ENCODE measurements at regions not wholly inside any gene's neighbourhood (a gene's known extent, or its start where the extent isn't known, plus 50 kb on each side); places are given as distances from the start of the nearest gene placed in this dataset.

DNA sequence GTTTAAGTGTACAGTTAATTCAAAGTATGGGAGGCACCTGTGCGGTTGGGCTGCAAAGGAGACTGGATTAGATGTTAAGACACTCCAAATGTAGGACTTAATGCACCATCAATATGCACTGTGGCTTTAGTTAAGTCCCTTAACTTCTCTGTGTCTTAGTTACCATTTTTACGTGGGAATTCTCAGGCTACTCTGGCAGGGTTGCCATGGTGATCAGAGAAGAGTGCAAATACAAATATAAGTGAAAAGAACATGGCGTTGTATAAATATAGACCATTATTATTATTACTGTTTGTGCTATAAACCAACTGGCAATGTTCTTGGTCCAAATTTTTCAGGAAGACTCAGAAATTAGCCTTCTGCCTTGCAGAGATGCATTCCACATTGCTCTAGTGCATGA is 595.6 kb downstream of the NPHP4 start (continued):
- TF ChIP-seq, protein P1, sequence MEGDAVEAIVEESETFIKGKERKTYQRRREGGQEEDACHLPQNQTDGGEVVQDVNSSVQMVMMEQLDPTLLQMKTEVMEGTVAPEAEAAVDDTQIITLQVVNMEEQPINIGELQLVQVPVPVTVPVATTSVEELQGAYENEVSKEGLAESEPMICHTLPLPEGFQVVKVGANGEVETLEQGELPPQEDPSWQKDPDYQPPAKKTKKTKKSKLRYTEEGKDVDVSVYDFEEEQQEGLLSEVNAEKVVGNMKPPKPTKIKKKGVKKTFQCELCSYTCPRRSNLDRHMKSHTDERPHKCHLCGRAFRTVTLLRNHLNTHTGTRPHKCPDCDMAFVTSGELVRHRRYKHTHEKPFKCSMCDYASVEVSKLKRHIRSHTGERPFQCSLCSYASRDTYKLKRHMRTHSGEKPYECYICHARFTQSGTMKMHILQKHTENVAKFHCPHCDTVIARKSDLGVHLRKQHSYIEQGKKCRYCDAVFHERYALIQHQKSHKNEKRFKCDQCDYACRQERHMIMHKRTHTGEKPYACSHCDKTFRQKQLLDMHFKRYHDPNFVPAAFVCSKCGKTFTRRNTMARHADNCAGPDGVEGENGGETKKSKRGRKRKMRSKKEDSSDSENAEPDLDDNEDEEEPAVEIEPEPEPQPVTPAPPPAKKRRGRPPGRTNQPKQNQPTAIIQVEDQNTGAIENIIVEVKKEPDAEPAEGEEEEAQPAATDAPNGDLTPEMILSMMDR (IDR thresholded peaks at IDR 0.05 in 2 of 3, conservative IDR thresholded peaks at IDR 0.05 in 1 of 3; ENCODE audit: borderline replicate concordance in 1 of 3, insufficient read depth in 1 of 3, low read depth in 2 of 3, low read length in 2 of 3): no peak
- TF ChIP-seq POLR2A (IDR thresholded peaks at IDR 0.05; ENCODE audit: borderline replicate concordance, extremely low read depth, insufficient read depth, insufficient read length) (no peak), SRF (IDR thresholded peaks at IDR 0.05; ENCODE audit: low read depth) (no peak)

DNA sequence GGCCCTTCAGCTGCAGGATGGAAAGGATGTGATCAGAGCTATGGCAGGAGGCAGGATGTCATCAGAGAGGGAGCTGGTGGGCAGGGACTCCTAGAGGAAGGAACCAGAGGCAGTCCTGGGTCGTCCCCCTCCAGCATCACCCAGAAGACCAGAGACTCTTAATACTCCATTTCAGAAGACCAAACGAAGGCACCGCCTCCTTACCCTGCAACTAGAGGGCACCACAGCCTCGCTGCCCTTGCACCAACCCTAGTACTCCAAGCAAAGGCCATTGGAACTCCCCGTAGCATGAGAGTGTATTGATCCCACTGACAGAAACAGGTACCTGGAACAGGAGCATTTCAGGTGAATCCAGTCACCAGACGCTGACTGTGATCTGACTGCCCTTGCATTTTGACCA is 598.1 kb downstream of the NPHP4 start:
- Histone ChIP-seq H4K20me1 (ENCODE audit: insufficient read depth) (no peaks in the 10 kb centered on the region), H3K4me1 (ENCODE audit: control insufficient read depth in 1 of 2, insufficient read depth in 2 of 2, low read length in 2 of 2) (peaks cover 0 to 4% of the 10 kb centered on the region in 2 experiments; a peak in 1 of 4 replicates), H3K27ac (ENCODE audit: low read depth, low read length) (no peak overlapping the region), H2AFZ (ENCODE audit: low read depth, low read length, poor library complexity, severe bottlenecking) (no peak overlapping the region), H3K9me2 (ENCODE audit: insufficient read depth) (no peaks in the 10 kb centered on the region), H3K4me3 (replicated peaks in 1 of 2; ENCODE audit: low read depth in 1 of 2, low read length in 2 of 2) (no peak overlapping the region), H3K36me3 (ENCODE audit: control insufficient read depth in 1 of 2, insufficient read depth in 2 of 2, low read length in 2 of 2) (no peaks in the 10 kb centered on the region), H3K27me3 (ENCODE audit: insufficient read depth, low read length) (no peaks in the 10 kb centered on the region), H3K79me2 (ENCODE audit: insufficient read depth, low read length) (no peaks in the 10 kb centered on the region), H3K4me2 (ENCODE audit: low read length) (no peak overlapping the region), H3K9me3 (ENCODE audit: control insufficient read depth in 1 of 2, insufficient read depth in 1 of 2, low read depth in 1 of 2, low read length in 2 of 2) (no peaks in the 10 kb centered on the region), H3K9ac (ENCODE audit: low read length) (no peak overlapping the region)
- no TSS peak for BruUV-seq (replicated peaks)
- CTCF ChIA-PET: no interaction called here
- POLR2A ChIA-PET: no interaction called here
- intact Hi-C loops (cut with micrococcal nuclease): no loop called here
- no peak for DNase-seq (ENCODE audit: low read depth, low spot score)
- no peak for ATAC-seq
- RAD21 ChIA-PET (ENCODE audit: low non-redundant PET in 1 of 2, low total read pairs in 2 of 2, uncharacterized antibody in 2 of 2, unreplicated experiment in 2 of 2): no interaction called here
- TF ChIP-seq ZNF274 (IDR thresholded peaks at IDR 0.05; ENCODE audit: low read depth, low read length) (no peak), EZH2phosphoT487 (IDR thresholded peaks at IDR 0.05; ENCODE audit: borderline replicate concordance) (no peak), TCF7L2 (IDR thresholded peaks at IDR 0.05; ENCODE audit: borderline replicate concordance, extremely low read depth, insufficient read depth, insufficient read length) (no peak), RAD21 (IDR thresholded peaks at IDR 0.05; ENCODE audit: low read depth) (no peak), JUND (IDR thresholded peaks at IDR 0.05) (no peak), EZH2 (IDR thresholded peaks at IDR 0.05) (no peak), FOSL1 (IDR thresholded peaks at IDR 0.05; ENCODE audit: low read depth) (no peak), SRF (IDR thresholded peaks at IDR 0.05; ENCODE audit: low read depth) (no peak), EGR1 (IDR thresholded peaks at IDR 0.05; ENCODE audit: low read depth) (no peak), SIN3A (IDR thresholded peaks at IDR 0.05; ENCODE audit: low read depth) (no peak), SP1 (IDR thresholded peaks at IDR 0.05; ENCODE audit: low read depth) (no peak)
- TF ChIP-seq, protein P2, sequence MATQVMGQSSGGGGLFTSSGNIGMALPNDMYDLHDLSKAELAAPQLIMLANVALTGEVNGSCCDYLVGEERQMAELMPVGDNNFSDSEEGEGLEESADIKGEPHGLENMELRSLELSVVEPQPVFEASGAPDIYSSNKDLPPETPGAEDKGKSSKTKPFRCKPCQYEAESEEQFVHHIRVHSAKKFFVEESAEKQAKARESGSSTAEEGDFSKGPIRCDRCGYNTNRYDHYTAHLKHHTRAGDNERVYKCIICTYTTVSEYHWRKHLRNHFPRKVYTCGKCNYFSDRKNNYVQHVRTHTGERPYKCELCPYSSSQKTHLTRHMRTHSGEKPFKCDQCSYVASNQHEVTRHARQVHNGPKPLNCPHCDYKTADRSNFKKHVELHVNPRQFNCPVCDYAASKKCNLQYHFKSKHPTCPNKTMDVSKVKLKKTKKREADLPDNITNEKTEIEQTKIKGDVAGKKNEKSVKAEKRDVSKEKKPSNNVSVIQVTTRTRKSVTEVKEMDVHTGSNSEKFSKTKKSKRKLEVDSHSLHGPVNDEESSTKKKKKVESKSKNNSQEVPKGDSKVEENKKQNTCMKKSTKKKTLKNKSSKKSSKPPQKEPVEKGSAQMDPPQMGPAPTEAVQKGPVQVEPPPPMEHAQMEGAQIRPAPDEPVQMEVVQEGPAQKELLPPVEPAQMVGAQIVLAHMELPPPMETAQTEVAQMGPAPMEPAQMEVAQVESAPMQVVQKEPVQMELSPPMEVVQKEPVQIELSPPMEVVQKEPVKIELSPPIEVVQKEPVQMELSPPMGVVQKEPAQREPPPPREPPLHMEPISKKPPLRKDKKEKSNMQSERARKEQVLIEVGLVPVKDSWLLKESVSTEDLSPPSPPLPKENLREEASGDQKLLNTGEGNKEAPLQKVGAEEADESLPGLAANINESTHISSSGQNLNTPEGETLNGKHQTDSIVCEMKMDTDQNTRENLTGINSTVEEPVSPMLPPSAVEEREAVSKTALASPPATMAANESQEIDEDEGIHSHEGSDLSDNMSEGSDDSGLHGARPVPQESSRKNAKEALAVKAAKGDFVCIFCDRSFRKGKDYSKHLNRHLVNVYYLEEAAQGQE (IDR thresholded peaks at IDR 0.05; ENCODE audit: low read depth): no peak
- TF ChIP-seq, protein P3, sequence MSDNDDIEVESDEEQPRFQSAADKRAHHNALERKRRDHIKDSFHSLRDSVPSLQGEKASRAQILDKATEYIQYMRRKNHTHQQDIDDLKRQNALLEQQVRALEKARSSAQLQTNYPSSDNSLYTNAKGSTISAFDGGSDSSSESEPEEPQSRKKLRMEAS (IDR thresholded peaks at IDR 0.05): no peak
- TF ChIP-seq, protein P1 (IDR thresholded peaks at IDR 0.05 in 2 of 3, conservative IDR thresholded peaks at IDR 0.05 in 1 of 3; ENCODE audit: borderline replicate concordance in 1 of 3, insufficient read depth in 1 of 3, low read depth in 2 of 3, low read length in 2 of 3): no peak
- TF ChIP-seq, protein P4, sequence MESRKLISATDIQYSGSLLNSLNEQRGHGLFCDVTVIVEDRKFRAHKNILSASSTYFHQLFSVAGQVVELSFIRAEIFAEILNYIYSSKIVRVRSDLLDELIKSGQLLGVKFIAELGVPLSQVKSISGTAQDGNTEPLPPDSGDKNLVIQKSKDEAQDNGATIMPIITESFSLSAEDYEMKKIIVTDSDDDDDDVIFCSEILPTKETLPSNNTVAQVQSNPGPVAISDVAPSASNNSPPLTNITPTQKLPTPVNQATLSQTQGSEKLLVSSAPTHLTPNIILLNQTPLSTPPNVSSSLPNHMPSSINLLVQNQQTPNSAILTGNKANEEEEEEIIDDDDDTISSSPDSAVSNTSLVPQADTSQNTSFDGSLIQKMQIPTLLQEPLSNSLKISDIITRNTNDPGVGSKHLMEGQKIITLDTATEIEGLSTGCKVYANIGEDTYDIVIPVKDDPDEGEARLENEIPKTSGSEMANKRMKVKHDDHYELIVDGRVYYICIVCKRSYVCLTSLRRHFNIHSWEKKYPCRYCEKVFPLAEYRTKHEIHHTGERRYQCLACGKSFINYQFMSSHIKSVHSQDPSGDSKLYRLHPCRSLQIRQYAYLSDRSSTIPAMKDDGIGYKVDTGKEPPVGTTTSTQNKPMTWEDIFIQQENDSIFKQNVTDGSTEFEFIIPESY (IDR thresholded peaks at IDR 0.05; ENCODE audit: extremely low read depth, insufficient replicate concordance, low read length): no peak

Data from HCT116 (cell line).